Endodermal cell (in vitro differentiated cells): ENCODE measurements at regions not wholly inside any gene's neighbourhood (a gene's known extent, or its start where the extent isn't known, plus 50 kb on each side); places are given as distances from the start of the nearest gene placed in this dataset.

Experiments
- DNase-seq: peaks from one replicate; pipeline ENCODE4 v3.0.0-alpha.2; 2017
- H3K27ac ChIP-seq: 2 replicates; pipeline ENCODE4 v1.5.1; 2013; ENCODE audit warnings: mild to moderate bottlenecking, low read depth, low read length, moderate library complexity
- H3K27me3 ChIP-seq: 2 replicates; pipeline ENCODE4 v1.6.1; 2013; ENCODE audit warnings: mild to moderate bottlenecking, low read length, moderate library complexity; ENCODE audit not compliant: insufficient read depth, control insufficient read depth, poor library complexity, severe bottlenecking
- H3K36me3 ChIP-seq: 2 replicates; pipeline ENCODE4 v1.7.0; 2013; ENCODE audit warnings: mild to moderate bottlenecking, low read length, moderate library complexity; ENCODE audit not compliant: control insufficient read depth, insufficient read depth
- H3K4me1 ChIP-seq: one replicate; pipeline ENCODE4 v1.7.0; 2013; ENCODE audit warnings: low read length; ENCODE audit not compliant: control insufficient read depth, insufficient read depth
- H3K4me3 ChIP-seq: 2 replicates; pipeline ENCODE4 v1.5.1; 2013; ENCODE audit warnings: mild to moderate bottlenecking, low read length, moderate library complexity
- H3K9ac ChIP-seq: 2 replicates; pipeline ENCODE4 v1.6.1; 2013; ENCODE audit warnings: mild to moderate bottlenecking, low read length, moderate library complexity; ENCODE audit not compliant: poor library complexity, severe bottlenecking; ENCODE audit errors: extremely low read depth
- H3K9me3 ChIP-seq: 2 replicates; pipeline ENCODE4 v1.6.1; 2013; ENCODE audit warnings: mild to moderate bottlenecking, low read length, moderate library complexity; ENCODE audit not compliant: control insufficient read depth
- H3K27ac Mint-ChIP-seq: 2 replicates; pipeline ENCODE4 v1.8.0; 2020; ENCODE audit warnings: mixed read lengths
- H3K27me3 Mint-ChIP-seq: 2 replicates; pipeline ENCODE4 v1.8.0; 2021; ENCODE audit warnings: mild to moderate bottlenecking, mixed read lengths; ENCODE audit not compliant: insufficient read depth
- H3K36me3 Mint-ChIP-seq: 2 replicates; pipeline ENCODE4 v1.8.0; 2020; ENCODE audit warnings: low read depth, mixed read lengths
- H3K4me1 Mint-ChIP-seq: 2 replicates; pipeline ENCODE4 v1.8.0; 2020; ENCODE audit warnings: mixed read lengths
- H3K4me3 Mint-ChIP-seq: 2 replicates; pipeline ENCODE4 v1.8.0; 2020; ENCODE audit warnings: mild to moderate bottlenecking, moderate library complexity, mixed read lengths
- H3K9me3 Mint-ChIP-seq: 2 replicates; pipeline ENCODE4 v1.8.0; 2020; ENCODE audit warnings: mild to moderate bottlenecking, mixed read lengths
- WGBS, 2 experiments: methylation state at CpG; one replicate each; pipeline versions ENCODE4 v1.1.5 to v1.1.7; 2013; ENCODE audit warnings: missing lambda C conversion rate in 2 of 2, mixed read lengths in 1 of 2; ENCODE audit not compliant: insufficient coverage in 1 of 2, insufficient read length in 1 of 2; 5-methylcytosine and 5-hydroxymethylcytosine counted together
- TF ChIP-seq, protein P1 (sequence below): fragments of 200-600 bp; sonication (generic); conservative IDR thresholded peaks from 2 replicates; pipeline ENCODE4 v1.5.0; 2021; ENCODE audit warnings: antibody characterized with exemption, mild to moderate bottlenecking

DNA sequence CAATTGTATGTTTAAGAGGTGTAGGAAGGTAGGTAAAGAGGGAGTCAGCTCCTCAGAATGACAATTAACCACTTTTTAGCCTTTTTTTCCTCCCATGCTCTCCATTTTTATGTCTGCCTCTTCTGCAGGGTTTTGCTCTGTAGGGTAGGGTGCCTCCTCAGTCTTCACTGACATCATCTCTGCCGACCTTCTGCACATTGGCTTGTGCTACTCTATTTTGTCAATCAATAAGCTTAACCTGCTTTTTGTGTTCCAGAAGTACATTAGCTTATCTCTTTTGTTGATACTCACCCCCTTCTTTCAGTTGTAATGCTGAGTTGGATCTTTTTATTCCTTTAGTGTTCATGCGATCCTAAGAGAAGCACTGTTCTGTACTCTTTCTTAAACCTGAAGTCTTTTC is 323.2 kb downstream of the RDH14 start:
- WGBS, 2 experiments = 88 to 93% methylated on average over 1 to 2 of the region's 2 CpGs
- Histone ChIP-seq H3K9me3 (no peaks in the 10 kb centered on the region), H3K36me3 (no peaks in the 10 kb centered on the region), H3K4me1 (peaks cover 3% of the 10 kb centered on the region), H3K9ac (no peak overlapping the region), H3K4me3 (no peak overlapping the region), H3K27ac (no peak overlapping the region), H3K27me3 (no peaks in the 10 kb centered on the region)
- Mint-ChIP-seq H3K36me3 (no peaks in the 10 kb centered on the region), H3K27me3 (no peaks in the 10 kb centered on the region), H3K4me3 (no peak overlapping the region), H3K27ac (no peak overlapping the region), H3K9me3 (no peaks in the 10 kb centered on the region), H3K4me1 (peaks cover 22% of the 10 kb centered on the region)
- TF ChIP-seq, protein P1, sequence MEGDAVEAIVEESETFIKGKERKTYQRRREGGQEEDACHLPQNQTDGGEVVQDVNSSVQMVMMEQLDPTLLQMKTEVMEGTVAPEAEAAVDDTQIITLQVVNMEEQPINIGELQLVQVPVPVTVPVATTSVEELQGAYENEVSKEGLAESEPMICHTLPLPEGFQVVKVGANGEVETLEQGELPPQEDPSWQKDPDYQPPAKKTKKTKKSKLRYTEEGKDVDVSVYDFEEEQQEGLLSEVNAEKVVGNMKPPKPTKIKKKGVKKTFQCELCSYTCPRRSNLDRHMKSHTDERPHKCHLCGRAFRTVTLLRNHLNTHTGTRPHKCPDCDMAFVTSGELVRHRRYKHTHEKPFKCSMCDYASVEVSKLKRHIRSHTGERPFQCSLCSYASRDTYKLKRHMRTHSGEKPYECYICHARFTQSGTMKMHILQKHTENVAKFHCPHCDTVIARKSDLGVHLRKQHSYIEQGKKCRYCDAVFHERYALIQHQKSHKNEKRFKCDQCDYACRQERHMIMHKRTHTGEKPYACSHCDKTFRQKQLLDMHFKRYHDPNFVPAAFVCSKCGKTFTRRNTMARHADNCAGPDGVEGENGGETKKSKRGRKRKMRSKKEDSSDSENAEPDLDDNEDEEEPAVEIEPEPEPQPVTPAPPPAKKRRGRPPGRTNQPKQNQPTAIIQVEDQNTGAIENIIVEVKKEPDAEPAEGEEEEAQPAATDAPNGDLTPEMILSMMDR = no peak
- DNase-seq = no peak

DNA sequence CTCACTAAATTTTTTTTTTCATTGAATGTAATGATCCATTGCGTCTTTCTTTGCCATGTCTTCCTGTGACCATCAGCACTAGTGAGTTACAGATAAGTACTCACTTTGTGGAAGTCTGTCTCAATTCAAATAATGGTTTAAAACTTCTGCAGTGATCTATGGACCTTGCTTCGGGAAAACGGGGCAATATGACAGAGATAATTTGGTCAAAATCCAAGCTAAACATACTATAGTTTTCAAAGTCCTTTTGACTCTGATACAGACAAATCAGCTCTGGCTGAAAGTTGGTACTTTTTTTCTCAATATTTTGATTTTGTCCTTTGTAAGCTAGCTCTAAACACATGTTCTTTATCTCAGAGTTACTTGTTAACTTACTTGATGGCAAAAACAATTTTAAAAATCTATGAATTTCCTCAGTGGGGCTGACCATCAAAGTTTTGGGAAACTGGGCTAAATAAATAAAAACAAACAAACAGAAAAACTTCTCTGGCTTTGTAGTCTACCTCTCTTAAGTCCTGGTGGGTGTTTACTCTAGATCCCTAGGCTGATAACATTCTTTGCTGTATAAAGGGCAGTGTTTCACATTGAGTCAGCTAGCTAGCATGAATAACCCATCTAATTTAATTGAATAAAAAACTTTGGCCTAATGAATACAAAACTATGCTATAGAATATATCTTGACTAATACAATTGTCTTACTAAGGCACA is 327.6 kb downstream of the RDH14 start:
- Histone ChIP-seq H3K27me3 (no peaks in the 10 kb centered on the region), H3K9me3 (no peaks in the 10 kb centered on the region), H3K4me3 (no peak overlapping the region), H3K27ac (no peak overlapping the region), H3K9ac (no peak overlapping the region), H3K36me3 (no peaks in the 10 kb centered on the region), H3K4me1 (peaks cover 3% of the 10 kb centered on the region)
- no peak for DNase-seq
- Mint-ChIP-seq H3K9me3 (no peaks in the 10 kb centered on the region), H3K27me3 (peaks cover 9% of the 10 kb centered on the region), H3K4me3 (no peak overlapping the region), H3K27ac (peak overlapping the region; percentile 12), H3K4me1 (peaks cover 18% of the 10 kb centered on the region), H3K36me3 (no peaks in the 10 kb centered on the region)
- WGBS, 2 experiments = 84 to 100% methylated on average over 1 to 3 of the region's 3 CpGs
- TF ChIP-seq, protein P1 = no peak

DNA sequence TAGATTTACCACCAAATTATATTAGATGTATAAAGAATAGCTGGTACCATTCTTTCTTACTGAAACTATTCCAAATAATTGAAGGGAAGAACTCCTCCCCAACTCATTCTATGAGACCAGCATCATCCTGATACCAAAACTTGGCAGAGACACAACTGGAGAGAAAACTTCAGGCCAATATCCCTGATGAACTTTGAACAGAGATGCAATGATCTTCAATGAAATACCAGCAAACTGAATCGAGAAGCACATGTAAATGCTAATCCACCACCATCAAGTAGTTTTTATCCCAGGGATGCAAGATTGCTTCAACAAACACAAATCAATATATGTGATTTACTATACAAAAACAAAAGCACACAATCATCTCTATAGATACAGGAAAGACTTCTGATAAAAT is 329.8 kb downstream of the RDH14 start:
- no peak for DNase-seq
- H3K27ac ChIP-seq = no peak overlapping the region
- H3K27me3 ChIP-seq = no peaks in the 10 kb centered on the region
- Mint-ChIP-seq H3K27ac (no peak overlapping the region), H3K4me1 (peaks cover 14% of the 10 kb centered on the region), H3K9me3 (peaks cover 8% of the 10 kb centered on the region), H3K27me3 (peaks cover 15% of the 10 kb centered on the region), H3K36me3 (no peaks in the 10 kb centered on the region), H3K4me3 (no peak overlapping the region)
- WGBS, 2 experiments = 95 to 100% methylated on average over 1 of the region's 1 CpG
- H3K9ac ChIP-seq = no peak overlapping the region
- H3K36me3 ChIP-seq = no peaks in the 10 kb centered on the region
- H3K4me3 ChIP-seq = no peak overlapping the region
- H3K9me3 ChIP-seq = no peaks in the 10 kb centered on the region
- TF ChIP-seq, protein P1 = no peak
- peaks cover 3% of the 10 kb centered on the region for H3K4me1 ChIP-seq
